Activated CD4-positive, alpha-beta T cell treated with anti-CD3 and anti-CD28 coated beads, Interleukin-2, amount 10 ng/mL, durations not matched to agents 24 days and 14 days (primary cell): ENCODE measurements at regions not wholly inside any gene's neighbourhood (a gene's known extent, or its start where the extent isn't known, plus 50 kb on each side); places are given as distances from the start of the nearest gene placed in this dataset.

Experiments
- DNase-seq: peaks from one replicate; pipeline ENCODE4 v3.0.0; 2022
- H3K27ac Mint-ChIP-seq: one replicate; pipeline ENCODE4 v1.8.0; 2022; ENCODE audit warnings: mild to moderate bottlenecking, mixed read lengths
- H3K27me3 Mint-ChIP-seq: one replicate; pipeline ENCODE4 v1.8.0; 2022; ENCODE audit warnings: mixed read lengths
- H3K36me3 Mint-ChIP-seq: one replicate; pipeline ENCODE4 v1.8.0; 2022; ENCODE audit warnings: low read depth, mild to moderate bottlenecking, mixed read lengths
- H3K4me1 Mint-ChIP-seq: one replicate; pipeline ENCODE4 v1.8.0; 2021; ENCODE audit warnings: mixed read lengths
- H3K4me3 Mint-ChIP-seq: one replicate; pipeline ENCODE4 v1.8.0; 2022; ENCODE audit warnings: mild to moderate bottlenecking, moderate library complexity, mixed read lengths
- H3K9me3 Mint-ChIP-seq: one replicate; pipeline ENCODE4 v1.8.0; 2021; ENCODE audit warnings: mixed read lengths
- intact Hi-C: fragments of 100-400 bp; cut with micrococcal nuclease; formaldehyde crosslinking; loops from one replicate; pipeline ENCODE4 v1.15.1; 2023

DNA sequence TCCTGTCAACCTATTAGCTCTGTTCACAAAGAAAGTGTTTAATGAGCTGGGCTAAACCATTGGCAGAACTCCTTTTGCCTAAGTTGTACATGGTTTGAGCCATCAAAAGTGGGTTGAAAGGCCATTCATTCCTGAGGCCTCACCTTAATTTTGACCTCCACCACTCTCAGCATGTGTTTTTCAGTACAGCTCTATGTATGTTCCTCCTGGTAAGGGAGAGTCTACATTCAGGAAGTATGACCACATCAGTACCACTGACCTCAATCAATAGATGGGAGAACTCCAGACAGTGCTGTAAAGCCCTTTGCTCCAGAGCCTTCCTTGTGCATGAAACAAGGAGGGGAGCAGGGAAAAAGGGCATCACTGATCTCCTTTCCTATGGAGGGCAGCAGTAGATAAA lies 87.8 kb upstream of the CARD18 start:
- no peaks in the 10 kb centered on the region for H3K4me1 Mint-ChIP-seq
- no peaks in the 10 kb centered on the region for H3K9me3 Mint-ChIP-seq
- no peak overlapping the region for H3K4me3 Mint-ChIP-seq
- DNase-seq, result no peak
- no peak overlapping the region for H3K27ac Mint-ChIP-seq
- no peaks in the 10 kb centered on the region for H3K36me3 Mint-ChIP-seq
- intact Hi-C loops, result no loop called here
- H3K27me3 Mint-ChIP-seq, result peaks cover 4% of the 10 kb centered on the region

DNA sequence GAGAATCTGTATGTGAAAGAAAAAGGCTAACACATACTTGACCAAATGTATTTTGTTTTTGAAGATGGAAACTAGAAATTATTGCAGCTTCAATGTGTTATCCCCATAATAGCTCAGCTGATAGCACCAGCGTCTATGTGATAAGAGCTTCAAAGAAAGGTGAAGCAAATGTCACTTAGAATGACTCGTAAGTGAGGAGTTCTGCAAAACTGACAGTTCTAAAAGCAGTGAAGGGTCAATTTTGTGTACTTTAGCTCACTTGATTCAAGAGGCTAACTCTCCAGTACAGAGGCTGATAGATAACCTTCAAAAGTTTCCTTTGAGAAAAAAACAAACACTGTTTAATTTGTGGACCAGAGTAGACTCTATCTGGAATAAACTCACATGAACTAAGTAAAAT lies 87.2 kb upstream of the CARD18 start:
- DNase-seq, result no peak
- no peaks in the 10 kb centered on the region for H3K4me1 Mint-ChIP-seq
- no peak overlapping the region for H3K4me3 Mint-ChIP-seq
- intact Hi-C loops, result no loop called here
- H3K27me3 Mint-ChIP-seq, result peaks cover 5% of the 10 kb centered on the region
- no peak overlapping the region for H3K27ac Mint-ChIP-seq
- H3K9me3 Mint-ChIP-seq, result no peaks in the 10 kb centered on the region
- H3K36me3 Mint-ChIP-seq, result no peaks in the 10 kb centered on the region

DNA sequence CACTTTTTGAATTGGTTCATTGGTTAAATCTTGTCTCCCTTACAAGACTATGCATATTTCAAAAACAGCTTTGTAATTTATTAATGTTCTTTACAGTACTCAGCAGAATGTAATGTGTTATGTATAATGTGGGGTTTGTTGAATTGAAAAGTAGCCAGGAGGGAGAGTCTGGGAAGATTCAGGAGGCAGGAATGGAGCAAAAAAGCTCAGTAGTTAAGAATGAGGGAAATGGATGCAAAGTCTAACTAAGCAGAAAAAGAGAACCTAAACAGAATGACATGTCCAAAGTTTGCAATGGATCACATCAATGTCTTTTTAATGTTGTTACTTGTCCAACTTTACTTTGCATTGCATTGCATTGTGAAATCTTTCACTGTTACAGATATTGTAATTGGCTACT lies 86.5 kb upstream of the CARD18 start:
- no peak for DNase-seq
- H3K4me3 Mint-ChIP-seq, result no peak overlapping the region
- intact Hi-C loops, result no loop called here
- H3K27ac Mint-ChIP-seq, result no peak overlapping the region
- H3K36me3 Mint-ChIP-seq, result no peaks in the 10 kb centered on the region
- no peaks in the 10 kb centered on the region for H3K4me1 Mint-ChIP-seq
- no peaks in the 10 kb centered on the region for H3K9me3 Mint-ChIP-seq
- peaks cover 5% of the 10 kb centered on the region for H3K27me3 Mint-ChIP-seq

DNA sequence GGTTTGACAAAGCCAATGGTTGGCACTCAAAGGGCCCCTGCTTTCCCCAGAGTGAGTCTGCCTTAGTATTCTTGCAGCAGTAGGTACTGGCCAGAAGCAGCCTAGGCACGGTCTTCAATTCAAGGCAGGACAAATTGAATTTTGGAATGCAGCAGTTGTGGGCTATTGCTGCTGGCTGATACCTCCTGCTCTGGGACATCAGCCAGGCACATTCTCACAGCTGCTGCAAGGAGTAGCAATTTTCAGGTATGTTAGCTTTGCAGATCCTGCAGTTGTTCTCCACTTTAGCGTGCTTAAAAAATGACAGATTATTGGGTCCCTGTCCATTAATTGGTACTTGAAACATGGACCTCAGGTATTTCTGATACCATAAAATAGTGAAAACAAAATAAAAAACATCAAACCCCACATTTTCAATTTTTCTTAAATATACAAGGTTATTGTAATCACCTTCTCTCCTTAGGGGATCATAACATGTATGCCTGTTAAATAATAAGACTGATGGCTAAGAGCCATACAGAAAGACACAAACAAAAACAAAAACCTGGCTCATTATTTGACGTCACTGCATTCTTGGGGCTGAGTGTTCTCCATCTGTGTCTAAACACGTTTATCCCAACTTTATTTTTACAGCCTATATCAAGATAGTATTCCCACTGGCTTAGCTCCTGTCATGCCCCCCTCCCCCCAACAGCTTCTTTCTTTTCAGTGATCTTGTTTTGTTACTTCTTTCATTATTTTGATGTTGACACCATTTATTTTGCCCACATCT lies 85.1 kb upstream of the CARD18 start:
- H3K36me3 Mint-ChIP-seq, result no peaks in the 10 kb centered on the region
- H3K27me3 Mint-ChIP-seq, result peaks cover 5% of the 10 kb centered on the region
- H3K9me3 Mint-ChIP-seq, result no peaks in the 10 kb centered on the region
- no peaks in the 10 kb centered on the region for H3K4me1 Mint-ChIP-seq
- H3K27ac Mint-ChIP-seq, result no peak overlapping the region
- H3K4me3 Mint-ChIP-seq, result no peak overlapping the region
- no peak for DNase-seq
- intact Hi-C loops, result no loop called here

DNA sequence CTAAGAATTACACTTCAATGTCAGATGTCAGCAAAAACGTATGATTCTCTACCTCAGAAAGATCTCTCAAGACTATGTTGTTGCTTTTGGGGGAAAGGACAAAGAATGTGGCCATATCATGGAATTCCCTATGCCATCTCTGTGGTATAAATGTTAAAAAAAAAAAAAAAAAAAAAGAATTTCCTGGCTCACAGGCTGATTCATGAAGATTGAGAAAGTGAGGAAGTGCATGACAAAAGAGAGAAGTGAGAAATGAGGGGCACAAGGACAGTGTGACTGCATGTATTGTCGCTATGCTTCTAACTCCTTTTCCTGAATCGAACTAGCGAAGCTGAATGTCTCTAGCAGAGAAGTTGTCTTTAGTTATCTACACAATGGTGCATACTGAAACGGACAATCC lies 80.6 kb upstream of the CARD18 start:
- intact Hi-C loops, result no loop called here
- Mint-ChIP-seq H3K4me3 (no peak overlapping the region), H3K36me3 (no peaks in the 10 kb centered on the region), H3K4me1 (no peaks in the 10 kb centered on the region), H3K9me3 (no peaks in the 10 kb centered on the region), H3K27ac (no peak overlapping the region), H3K27me3 (peaks cover 4% of the 10 kb centered on the region)
- DNase-seq, result no peak

DNA sequence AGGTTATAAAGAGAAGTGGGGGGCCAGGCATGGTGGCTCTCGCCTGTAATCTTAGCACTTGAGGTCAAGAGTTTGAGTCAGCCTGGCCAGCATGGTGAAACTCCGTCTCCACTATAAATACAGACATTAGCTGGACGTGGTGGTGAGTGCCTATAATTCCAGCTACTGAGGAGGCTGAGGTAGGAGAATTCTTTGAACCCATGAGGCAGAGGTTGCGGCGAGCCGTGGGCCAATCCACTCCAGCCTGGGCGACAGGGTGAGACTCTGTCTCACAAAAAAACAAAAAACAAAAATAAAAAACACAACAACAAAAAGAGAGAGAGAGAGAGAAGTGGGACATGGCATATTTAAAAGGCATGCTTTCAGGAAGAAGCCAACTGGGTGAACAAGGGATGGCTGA lies 80.1 kb upstream of the CARD18 start:
- Mint-ChIP-seq H3K4me3 (no peak overlapping the region), H3K27ac (no peak overlapping the region), H3K4me1 (no peaks in the 10 kb centered on the region), H3K9me3 (no peaks in the 10 kb centered on the region), H3K36me3 (no peaks in the 10 kb centered on the region), H3K27me3 (peaks cover 1% of the 10 kb centered on the region)
- intact Hi-C loops, result no loop called here
- DNase-seq, result no peak

DNA sequence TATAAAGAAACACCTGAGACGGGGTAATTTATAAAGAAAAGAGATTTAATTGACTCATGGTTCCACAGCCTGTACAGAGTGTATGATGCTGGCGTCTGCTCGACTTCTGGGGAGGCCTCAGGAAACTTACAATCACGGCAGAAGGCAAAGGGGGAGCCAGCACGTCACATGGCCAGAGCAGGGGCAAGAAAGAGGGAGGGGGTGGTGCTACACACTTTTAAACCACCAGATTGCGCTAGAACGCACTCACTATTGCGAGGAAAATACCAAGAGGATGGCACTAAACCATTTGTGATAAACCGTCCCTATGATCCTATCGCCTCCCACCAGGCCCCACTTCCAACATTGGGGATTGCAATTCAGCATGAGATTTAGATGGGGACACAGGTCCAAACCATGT lies 79.7 kb upstream of the CARD18 start:
- Mint-ChIP-seq H3K4me3 (no peak overlapping the region), H3K4me1 (no peaks in the 10 kb centered on the region), H3K36me3 (no peaks in the 10 kb centered on the region), H3K27ac (no peak overlapping the region), H3K27me3 (peaks cover 3% of the 10 kb centered on the region), H3K9me3 (no peaks in the 10 kb centered on the region)
- intact Hi-C loops, result no loop called here
- no peak for DNase-seq

DNA sequence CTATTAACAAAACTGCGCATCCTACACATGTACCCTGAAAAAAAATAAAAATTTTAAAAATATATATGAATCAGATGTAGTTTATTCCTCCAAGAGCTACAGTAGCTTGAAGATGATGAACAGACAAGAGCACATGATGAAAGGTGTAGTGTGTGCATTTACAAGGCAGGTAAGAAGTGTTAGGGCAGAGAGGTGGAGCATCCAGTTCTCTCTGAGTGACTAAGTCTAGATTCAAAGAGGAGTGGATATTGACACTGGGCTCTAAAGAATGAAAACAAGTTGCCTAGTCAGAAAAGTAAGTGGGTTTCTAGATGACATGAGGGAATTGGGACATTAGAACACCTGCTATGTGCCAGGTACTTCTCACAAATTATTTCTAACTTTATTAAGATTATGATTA lies 76.0 kb upstream of the CARD18 start:
- H3K9me3 Mint-ChIP-seq, result no peaks in the 10 kb centered on the region
- H3K36me3 Mint-ChIP-seq, result no peaks in the 10 kb centered on the region
- no peaks in the 10 kb centered on the region for H3K4me1 Mint-ChIP-seq
- DNase-seq, result no peak
- peaks cover 1% of the 10 kb centered on the region for H3K27me3 Mint-ChIP-seq
- H3K27ac Mint-ChIP-seq, result no peak overlapping the region
- intact Hi-C loops, result no loop called here
- no peak overlapping the region for H3K4me3 Mint-ChIP-seq

DNA sequence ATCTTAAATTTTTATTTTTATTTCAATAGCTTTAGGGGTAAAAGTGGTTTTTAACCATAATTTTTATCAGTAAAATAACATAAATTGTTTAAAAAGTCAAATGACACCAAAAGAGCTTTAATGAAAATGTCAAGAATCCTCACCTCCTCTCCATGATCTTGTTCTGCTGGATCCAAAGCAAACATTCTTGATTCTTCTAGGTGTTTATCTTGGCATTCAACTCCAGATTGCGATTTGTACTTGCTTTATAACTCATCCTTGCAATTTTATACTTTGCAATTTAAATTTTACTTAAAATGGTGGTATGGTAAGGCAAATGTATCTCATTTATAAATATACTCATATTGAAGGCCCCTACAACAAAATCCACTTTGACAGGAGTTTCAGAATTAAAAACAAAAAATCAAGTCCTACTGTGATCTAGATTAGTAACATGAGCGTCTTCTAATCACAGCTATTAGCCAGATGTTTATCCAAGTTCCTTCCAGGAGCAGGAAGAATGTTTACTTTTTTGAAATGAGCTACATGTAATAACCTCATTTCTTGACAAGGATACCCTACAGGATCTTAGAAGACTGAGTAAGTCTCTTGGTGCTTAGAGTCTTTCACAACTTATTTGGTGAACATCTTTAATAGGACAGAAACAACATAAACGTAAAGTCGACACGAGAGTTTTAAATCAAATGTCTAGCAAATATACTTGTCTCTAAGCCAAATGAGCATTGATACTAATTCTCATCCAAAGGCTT lies 72.4 kb upstream of the CARD18 start:
- Mint-ChIP-seq H3K4me1 (no peaks in the 10 kb centered on the region), H3K4me3 (no peak overlapping the region), H3K36me3 (no peaks in the 10 kb centered on the region), H3K27ac (no peak overlapping the region), H3K27me3 (peaks cover 1% of the 10 kb centered on the region), H3K9me3 (no peaks in the 10 kb centered on the region)
- intact Hi-C loops, result no loop called here
- DNase-seq, result no peak

DNA sequence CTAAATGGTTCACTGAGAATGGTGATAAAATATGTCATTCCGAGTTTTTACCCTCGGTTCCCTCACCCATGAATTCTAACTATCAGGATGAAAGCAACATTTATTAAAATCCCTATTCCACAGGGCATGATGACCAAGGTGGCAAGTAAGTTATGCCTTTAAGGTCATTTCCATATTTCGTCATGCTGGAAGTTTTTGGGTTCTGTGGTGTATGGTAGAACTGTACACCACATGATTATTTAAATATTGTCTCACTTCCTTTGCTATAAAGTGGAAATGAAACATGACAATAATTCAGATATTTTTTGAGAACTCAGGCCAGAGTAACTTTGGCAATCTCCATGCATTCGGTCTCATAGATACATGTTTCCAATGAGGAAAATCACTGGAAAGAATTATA lies 68.5 kb upstream of the CARD18 start:
- Mint-ChIP-seq H3K36me3 (no peaks in the 10 kb centered on the region), H3K27me3 (no peaks in the 10 kb centered on the region), H3K27ac (no peak overlapping the region), H3K4me3 (no peak overlapping the region), H3K4me1 (peaks cover 1% of the 10 kb centered on the region), H3K9me3 (no peaks in the 10 kb centered on the region)
- no peak for DNase-seq
- intact Hi-C loops, result no loop called here

DNA sequence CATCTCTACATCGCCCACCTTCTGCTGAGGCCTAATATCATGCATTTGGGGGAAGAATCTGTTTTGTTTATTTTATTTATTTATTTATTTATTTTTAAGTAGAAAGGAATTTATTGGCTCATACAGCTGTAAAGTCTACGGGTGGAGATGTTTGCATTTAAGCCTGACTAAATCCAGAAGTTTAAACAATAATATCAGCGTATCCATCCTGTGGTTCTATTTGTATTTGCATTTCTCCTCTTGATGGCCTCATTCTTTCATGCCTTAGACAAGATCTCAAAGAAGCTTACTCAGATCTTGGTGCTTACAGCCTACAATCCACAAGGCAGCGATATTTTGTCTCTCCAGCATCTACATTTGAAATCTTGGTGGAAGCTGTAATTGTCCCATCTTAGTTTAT lies 67.1 kb upstream of the CARD18 start:
- no peak for DNase-seq
- H3K4me1 Mint-ChIP-seq, result peaks cover 8% of the 10 kb centered on the region
- H3K36me3 Mint-ChIP-seq, result no peaks in the 10 kb centered on the region
- no peak overlapping the region for H3K4me3 Mint-ChIP-seq
- no peak overlapping the region for H3K27ac Mint-ChIP-seq
- H3K9me3 Mint-ChIP-seq, result no peaks in the 10 kb centered on the region
- no peaks in the 10 kb centered on the region for H3K27me3 Mint-ChIP-seq
- intact Hi-C loops, result no loop called here

DNA sequence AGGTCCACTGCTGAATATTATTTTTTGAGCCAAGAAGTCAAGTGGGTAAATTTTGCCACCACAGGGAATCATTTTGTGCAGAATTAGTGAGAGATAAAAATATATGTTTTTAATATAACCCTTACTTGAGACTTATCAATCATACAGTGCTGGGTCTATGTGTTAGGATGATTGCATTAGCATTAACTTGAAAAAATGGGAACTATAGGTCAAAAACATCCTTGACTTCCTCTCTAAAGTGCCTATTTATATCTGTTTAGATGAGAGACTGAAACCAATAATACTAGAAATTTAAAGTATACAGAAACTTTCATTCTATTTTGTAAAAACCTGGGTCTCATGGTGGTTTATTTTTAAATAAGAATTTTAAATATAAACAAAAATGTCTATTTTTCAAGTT lies 65.1 kb upstream of the CARD18 start:
- H3K36me3 Mint-ChIP-seq, result no peaks in the 10 kb centered on the region
- H3K4me3 Mint-ChIP-seq, result no peak overlapping the region
- DNase-seq, result no peak
- peaks cover 2% of the 10 kb centered on the region for H3K27me3 Mint-ChIP-seq
- peaks cover 8% of the 10 kb centered on the region for H3K4me1 Mint-ChIP-seq
- intact Hi-C loops, result no loop called here
- no peaks in the 10 kb centered on the region for H3K9me3 Mint-ChIP-seq
- H3K27ac Mint-ChIP-seq, result no peak overlapping the region

DNA sequence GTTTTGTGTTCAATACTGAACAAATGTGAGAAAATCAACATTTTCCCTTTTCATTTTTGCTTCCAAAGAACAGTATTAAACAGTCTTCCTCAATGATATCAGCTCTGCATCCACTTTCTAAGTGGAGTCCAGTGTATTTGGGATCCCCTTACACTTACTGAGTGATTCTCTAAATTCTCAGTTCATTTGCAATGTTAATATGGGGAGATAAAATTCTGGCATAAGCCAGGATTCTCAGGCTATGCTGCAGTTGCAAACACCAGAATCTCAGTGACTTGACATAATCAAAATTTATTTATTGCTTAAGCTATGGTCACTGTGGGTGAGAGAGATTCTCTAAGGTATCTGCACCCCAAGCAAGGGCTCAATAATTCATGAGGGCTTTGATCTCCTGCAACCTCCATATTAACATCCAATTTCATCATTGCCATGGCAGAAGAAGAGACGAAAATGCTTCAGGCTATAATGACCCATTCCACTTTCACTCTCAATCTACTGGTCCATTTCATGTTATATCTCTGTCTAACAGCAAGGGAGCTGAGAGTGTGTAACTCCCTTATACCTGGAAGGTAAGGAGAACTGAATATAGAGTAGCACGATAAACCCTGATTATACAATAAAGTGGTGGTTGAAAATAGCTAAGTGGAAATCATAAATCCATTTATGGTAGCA lies 64.1 kb upstream of the CARD18 start:
- Mint-ChIP-seq H3K27me3 (peaks cover 2% of the 10 kb centered on the region), H3K27ac (no peak overlapping the region), H3K9me3 (no peaks in the 10 kb centered on the region), H3K4me1 (peaks cover 8% of the 10 kb centered on the region), H3K36me3 (no peaks in the 10 kb centered on the region), H3K4me3 (no peak overlapping the region)
- no peak for DNase-seq
- intact Hi-C loops, result no loop called here

DNA sequence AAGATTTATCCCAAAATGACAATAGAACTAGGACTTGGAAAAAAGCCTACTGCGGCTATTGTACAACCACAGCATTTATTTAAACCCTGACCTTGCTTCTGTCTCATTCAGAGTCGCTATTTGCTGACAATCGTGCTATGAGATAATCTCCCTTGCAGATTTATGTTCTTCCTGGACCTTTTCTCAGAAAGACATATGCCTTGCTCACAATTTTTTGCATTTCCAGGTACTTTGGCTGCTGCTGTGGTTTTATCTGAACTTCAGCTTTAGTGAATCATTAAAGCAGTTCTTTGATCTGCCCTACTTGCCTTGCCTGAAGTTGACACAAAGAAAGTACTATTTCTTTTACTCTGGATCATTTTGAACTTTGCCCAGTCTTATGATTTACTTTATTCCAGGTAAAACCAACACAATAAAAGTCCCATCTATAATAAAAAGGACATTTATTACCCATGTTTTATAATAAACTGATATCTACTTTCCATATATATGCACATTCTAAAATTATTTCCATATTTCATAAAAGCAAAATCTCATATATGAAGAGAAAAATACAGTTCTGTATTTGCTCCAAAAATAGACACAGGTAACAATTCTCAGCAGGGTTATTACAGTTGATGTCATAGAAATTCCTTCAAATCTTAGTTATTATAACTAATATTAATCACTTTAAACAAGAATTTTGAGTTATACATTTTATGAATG lies 63.4 kb upstream of the CARD18 start:
- intact Hi-C loops, result no loop called here
- Mint-ChIP-seq H3K4me1 (peaks cover 8% of the 10 kb centered on the region), H3K27me3 (peaks cover 2% of the 10 kb centered on the region), H3K36me3 (no peaks in the 10 kb centered on the region), H3K9me3 (no peaks in the 10 kb centered on the region), H3K4me3 (no peak overlapping the region), H3K27ac (no peak overlapping the region)
- DNase-seq, result peak; percentile 60
